HG02885 (cell line): ENCODE measurements at regions not wholly inside any gene's neighbourhood (a gene's known extent, or its start where the extent isn't known, plus 50 kb on each side); places are given as distances from the start of the nearest gene placed in this dataset.

ENCODE experiments used
- ATAC-seq: cut with Tn5 transposase; IDR thresholded peaks from one replicate; pipeline ENCODE4 v1.9.1; 2021; ENCODE audit warnings: mild to moderate bottlenecking; ENCODE audit not compliant: unreplicated experiment, poor library complexity

- ATAC-seq: no peak
Measured at GRCh38 chr2:188181067-188181838, 110.4 kb upstream of the GULP1 start.

- no peak for ATAC-seq
Measured at GRCh38 chr2:188181884-188182283, 109.8 kb upstream of the GULP1 start.

DNA sequence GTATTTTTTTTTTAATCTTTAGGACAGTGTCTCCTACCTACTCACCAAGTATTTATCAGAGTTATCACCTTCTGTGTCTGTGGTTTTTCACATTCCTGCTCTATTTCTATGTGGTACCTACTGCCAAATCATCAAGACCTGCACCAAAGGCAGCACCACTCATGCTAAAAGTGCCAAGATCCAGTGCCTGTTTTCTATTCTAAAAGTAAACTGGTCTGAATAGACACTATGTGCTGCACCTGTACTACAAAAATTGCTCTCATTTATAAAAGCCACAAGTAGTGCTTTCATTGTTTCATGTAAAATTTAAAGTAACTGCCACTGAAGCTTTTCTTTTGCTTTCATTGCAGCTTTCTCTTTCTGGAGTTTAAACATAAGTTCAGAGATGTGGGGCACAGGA, 103.9 kb upstream of the GULP1 start:
- ATAC-seq: no peak

DNA sequence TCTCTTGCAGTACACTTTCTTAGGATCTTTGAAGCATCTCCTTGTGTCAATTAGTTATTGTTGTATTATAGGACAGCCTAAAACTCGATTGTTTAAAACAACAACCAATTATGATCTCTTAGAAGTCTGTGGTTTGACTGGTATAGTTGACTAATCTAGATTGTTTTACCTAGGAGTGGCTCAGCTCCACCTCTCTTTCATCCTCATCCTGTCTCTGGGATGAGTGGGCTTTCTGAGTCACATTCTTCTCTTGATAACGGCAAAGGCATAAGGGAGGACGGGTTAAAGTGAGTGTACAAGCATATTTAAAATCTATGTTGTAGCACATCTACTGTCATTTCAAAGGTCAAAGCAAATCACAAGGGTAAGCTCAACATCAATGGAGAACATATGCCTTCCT, 102.3 kb upstream of the GULP1 start:
- no peak for ATAC-seq

GRCh38 chr2:188193230-188193629, 98.4 kb upstream of the GULP1 start:
- ATAC-seq: no peak

GRCh38 chr2:188196343-188197008, 95.2 kb upstream of the GULP1 start:
- ATAC-seq: no peak

DNA sequence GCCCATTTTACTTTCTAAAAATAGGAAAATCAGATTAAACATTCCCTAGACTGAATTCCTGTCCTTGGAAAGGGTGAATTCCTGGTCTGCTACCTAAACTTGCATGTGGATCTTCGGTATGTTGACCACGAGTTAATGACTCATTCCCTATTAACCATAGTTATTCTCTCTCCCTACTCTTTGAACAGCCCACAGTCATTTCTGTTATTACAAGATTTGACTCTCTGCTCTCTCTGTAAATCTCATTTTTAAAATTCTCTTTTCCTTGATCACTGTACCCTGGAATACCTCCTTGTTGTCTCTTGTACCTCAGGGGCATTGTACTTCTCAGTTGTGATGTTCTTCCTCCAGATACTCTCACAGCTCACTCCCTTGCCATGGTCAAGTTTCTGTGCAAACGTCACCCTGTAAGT, 92.0 kb upstream of the GULP1 start:
- no peak for ATAC-seq

- no peak for ATAC-seq
Measured at GRCh38 chr2:188201639-188202038, 90.0 kb upstream of the GULP1 start.

GRCh38 chr2:188202777-188203176, 88.9 kb upstream of the GULP1 start:
- no peak for ATAC-seq

DNA sequence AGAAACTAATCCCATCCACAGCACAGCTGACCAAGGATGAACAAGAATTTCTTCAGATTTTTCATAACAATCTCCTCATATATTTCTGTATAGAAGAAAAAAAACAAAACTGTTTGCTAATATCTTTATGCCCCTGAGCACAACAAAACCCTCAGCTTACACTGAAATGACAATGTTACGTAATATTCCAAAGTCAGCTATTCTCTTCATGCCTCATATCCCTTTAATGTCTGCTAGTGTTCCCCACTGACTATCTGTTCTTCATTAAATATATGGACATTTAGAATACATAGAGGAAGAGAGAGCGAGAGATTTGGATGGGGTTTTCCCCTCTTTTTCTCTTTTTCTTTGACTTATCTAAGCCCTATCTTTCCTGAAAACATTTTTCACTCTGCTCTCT, 87.9 kb upstream of the GULP1 start:
- ATAC-seq: no peak

DNA sequence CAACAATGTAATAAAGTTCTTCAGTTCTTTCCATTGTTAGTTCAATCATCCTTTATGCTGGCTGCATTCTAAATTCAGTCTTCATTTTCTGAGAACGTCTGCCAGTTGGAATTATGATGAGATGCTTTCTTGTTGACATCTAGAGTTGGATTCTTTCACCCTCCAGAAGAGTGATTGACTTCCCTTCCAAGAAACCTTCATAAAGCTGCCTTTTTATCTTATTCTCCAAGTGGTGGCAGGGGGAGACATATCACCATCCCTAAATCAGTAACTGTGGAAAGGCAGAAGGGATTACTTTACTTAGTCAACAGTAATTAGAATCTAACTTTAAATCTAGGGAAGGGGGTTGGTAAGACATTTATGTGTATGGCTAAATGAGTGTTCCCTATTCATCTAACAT, 86.8 kb upstream of the GULP1 start:
- ATAC-seq: no peak

DNA sequence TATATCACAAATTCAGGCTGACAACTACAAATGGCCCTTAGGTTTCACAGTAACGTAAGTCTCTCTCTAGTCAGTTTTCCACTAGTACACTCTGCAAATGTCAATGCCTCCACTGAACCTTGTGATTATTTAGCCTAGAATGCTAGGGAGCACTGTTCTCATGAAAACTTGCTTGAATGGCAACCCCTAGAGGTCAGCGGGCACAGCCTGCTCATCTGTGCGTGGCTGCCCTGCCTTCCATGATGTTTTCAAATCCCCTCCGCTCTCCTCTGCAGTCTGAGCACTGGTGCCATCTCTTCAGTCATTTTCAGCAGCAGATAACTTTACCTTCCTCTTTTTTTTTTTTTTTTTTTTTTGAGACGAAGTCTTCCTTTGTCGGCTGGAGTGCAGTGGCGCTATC, 84.1 kb upstream of the GULP1 start:
- ATAC-seq: no peak

- no peak for ATAC-seq
Measured at GRCh38 chr2:188209218-188209617, 82.5 kb upstream of the GULP1 start.

DNA sequence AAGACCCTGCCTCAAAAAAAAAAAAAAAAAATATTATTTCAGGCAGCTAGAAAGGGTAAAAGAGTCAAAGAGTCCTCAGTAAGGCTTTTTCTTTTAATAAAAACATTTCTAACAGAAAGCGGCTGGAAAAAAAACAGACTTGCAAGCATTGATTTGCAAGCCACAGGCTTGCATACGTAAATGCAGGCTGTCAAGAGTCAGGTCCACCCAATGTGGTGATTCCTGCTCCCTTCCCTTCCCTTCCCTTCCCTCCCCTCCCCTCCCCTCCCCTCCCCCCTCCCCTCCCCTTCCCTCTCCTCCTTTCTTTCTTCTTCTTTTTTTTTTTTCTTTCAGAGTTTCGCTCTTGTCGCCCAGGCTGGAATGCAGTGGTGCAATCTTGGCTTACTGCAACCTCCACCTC, 74.4 kb upstream of the GULP1 start:
- no peak for ATAC-seq

DNA sequence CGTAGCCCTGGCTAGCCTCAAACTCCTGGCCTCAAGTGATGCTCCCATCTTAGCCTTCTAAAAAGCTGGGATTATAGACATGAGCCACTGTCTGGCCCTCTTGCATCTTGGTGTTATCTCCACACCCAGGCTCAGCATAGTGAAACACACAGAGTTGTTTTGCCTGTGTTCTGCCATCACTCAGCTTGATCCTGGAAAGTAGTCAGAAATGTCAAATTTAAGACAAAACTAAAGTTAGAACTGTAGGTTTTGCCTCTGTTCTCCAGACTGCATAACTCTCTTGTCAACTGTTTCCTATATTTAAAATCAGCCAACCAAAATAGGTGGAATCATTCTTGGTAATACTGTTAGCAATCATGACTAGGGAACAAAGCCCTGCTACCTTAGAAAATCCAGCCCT, 72.1 kb upstream of the GULP1 start:
- no peak for ATAC-seq

GRCh38 chr2:188220535-188220934, 71.1 kb upstream of the GULP1 start:
- no peak for ATAC-seq

- no peak for ATAC-seq
Measured at GRCh38 chr2:188227713-188228112, 64.0 kb upstream of the GULP1 start.

GRCh38 chr2:188235364-188235763, 56.3 kb upstream of the GULP1 start:
- peak; percentile 96 for ATAC-seq

- ATAC-seq: no peak
Measured at GRCh38 chr2:188238386-188238785, 53.3 kb upstream of the GULP1 start.
